ENCODE measurements at regions not wholly inside any gene's neighbourhood (a gene's known extent, or its start where the extent isn't known, plus 50 kb on each side); places are given as distances from the start of the nearest gene placed in this dataset.

DNA sequence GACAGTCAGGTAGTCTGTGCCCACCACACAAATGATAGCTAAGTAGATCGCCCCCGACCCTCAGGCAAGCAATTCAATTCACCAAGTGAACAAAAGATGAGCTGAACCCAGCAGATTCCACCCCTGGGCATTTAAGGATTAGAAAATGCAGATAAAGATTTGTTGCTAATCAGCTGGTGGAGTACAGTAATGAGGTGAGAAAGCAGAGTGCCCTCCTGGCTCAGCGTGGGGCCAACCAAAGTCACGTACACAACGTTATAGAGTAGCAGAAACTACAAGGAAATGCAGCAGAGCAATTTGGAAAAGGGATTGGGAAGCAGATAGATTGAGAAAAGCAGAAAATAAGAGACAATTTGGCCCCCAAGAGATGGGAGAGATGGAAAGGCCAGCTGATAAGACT lies 91.2 kb downstream of the SOX9 start:
- DNase-seq, result no peak

DNA sequence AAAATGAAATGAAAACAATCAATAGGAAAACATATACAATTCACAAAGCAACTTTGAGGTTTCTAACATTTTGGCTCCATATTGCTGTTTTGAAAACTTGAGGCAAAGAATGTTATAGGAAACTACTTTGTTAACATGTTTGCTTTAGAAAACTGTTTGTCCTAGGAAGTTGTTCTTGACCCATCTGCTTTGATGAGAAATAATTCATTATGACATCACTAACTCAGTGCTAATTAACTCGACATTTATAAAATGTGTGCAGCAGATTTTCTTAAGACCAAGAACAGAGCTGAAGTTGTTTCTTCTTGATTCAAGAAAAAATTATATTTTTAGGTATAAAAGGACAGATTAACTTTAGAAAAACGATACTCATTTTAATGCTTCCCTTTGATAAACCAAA lies 94.7 kb downstream of the SOX9 start:
- no peak for DNase-seq

DNA sequence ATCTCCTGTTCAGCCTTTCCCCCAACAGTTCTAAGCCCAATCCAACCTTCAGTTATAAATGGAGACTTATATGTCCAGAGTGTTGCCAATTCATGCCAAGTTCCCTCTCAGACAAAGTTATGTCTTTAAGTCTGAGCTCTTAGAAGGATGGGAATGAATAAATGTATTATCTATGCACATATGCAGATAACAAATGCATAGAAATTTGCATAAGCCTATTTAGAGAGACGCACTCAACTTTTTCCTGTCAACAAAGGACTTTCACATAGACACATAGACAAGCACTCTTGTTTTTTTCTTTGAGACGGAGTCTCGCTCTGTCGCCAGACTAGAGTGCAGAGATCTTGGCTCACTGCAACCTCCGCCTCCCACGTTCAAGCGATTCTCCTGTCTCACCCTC lies 95.1 kb downstream of the SOX9 start:
- DNase-seq, result no peak

DNA sequence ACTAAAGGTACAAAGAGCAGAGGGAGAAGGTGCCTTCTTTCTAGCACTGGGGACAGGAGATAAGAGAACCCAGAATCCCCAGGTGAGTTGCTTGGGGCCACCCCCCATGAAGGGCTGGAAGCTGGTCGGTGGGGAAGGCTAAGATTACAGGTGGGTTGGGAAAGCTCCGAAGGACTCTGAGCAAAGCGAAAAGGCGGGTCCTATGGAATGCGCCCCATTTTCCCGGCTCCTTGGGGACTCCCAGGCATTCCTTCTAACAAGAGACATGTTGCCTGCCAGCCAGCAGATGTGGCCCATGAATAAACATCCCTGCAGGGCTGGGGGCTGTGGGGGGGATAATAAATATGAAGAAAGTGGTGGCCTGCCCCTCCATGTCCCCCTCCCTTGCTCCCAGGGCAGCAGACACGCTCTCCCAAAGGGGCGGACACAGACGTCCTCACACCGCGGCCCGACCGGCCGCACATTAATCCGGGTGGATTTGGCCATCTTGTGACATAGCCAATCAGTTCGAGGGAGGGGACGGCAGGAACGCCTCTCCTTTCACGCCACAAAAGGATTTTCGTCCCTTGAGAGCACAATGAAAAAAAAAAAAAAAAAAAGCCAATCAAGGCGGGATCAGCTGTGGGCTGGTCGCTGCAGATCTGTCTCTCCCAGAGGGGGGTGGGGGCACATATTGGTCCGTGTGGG lies 98.5 kb downstream of the SOX9 start:
- DNase-seq, result no peak

DNA sequence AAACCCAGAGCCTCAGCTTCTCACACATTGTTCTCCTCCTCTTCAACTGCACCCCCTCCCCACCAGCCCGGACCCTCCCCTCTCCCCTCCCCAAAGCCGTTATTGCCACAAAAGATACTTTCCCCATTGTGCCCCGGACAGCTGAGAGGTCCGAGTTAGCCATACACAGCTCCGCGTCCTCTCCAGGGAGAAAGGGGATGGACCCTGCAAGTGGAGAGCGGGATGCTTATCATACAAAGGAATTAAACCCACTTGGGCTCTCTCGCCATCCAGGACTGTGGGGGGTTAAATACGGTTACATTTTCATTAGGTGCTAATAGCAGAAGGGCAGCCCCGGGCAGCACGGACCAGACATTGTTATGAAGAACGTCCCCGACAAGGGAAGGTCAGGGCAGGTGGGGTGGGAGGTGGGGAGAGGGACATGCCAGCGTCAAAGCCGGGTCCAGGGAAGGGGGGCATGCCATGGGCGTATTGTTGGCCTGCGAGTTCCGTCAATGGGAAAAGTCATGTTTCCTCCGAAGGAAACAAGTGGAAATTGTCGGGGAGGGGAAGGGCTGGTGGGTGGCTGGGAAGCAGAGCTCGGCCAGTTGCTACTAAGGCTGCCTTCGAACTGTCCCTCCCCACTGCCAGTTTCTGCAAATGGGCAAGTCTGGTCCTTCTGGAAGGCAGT lies 99.1 kb downstream of the SOX9 start:
- DNase-seq, result no peak

DNA sequence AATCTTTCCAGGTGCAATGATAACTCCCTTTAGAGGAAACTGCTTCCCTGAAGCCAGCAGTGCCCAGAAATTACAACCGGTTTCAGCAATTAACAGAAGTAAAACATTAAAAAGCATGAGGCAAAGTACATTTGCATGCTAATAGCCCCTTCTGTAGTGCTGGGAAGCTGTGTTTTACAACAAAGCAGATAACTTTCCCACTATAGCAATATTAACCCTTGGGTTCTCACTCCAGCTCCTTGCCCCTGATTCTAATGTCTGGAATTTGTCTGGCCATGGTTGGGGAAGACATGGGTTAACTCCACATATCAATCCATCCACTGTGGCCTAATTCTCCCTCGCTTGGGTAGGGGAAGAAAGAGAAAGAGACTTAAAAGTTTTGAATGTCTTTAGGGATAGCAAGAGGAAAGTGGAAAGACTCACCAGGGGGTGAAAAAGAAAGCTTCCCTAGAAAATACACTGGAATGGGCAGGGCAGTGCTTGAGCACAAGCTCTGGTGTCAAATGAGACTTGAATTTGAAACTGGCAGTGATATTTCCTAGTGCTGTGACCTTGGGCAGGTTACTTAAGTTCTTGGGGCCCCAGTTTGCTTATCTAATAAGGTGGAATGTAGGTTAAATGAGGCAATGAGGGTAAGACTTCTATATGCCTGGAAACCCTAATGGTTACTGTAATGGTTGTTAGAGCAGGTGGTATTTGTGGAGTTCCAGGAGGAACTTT lies 102.0 kb downstream of the SOX9 start:
- DNase-seq, result no peak

DNA sequence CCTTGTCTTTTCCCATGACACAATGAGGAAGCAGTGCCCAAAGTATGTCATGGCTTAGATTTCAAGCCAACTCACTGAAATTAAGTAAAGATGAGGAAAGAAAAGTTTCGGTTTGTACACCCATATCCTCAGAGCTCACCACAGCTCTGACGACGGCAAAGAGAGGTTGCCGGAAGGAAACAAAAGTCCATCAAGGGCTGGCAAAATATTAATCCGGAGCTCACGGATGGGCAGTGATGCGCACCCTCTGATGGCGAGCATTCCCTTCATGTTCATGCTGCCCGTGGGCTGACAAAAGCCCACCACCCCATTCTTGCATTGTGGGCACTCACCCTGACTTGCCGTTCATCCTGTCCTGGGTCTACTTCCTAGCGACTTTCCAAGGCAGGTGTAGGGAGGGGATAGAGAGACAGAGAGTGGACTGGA lies 103.1 kb downstream of the SOX9 start:
- DNase-seq, result no peak

DNA sequence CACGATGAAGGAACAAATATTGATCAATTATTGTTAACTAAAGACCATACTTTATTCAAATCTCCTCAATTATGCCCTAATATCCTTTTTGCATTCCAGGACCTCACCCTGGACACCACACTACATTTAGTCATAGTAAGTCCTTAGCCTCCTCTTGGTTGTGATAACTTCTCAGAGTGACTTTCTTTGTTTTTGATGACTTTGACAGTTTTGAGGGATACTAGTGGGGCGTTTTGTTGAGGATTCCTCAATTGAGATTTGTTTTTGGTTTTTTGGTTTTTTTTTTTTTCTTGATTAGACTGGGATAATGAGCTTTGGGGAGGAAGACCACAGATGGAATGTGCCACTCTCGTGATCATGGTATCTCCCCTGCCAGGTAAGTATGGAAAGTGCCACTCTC lies 105.5 kb downstream of the SOX9 start:
- no peak for DNase-seq

DNA sequence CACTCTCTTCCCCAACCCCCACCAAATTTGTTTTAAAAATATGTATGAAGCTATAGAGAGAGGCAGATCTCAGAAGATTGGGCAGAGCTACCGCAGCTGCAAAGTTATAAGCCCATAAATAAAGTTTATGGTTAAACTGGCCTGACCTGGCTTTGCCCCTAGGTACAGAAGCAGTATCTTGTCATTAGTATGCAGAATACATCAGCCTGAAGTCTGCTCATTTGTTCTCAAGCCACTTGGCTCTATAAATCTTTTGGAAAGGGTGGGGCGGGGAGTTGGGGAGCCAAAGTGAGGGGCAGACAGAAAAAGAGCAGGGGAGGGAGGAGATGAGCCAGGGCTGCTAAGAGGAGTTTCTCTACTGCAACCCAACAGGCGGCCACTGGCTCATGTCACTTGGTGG lies 113.2 kb downstream of the SOX9 start:
- no peak for DNase-seq

DNA sequence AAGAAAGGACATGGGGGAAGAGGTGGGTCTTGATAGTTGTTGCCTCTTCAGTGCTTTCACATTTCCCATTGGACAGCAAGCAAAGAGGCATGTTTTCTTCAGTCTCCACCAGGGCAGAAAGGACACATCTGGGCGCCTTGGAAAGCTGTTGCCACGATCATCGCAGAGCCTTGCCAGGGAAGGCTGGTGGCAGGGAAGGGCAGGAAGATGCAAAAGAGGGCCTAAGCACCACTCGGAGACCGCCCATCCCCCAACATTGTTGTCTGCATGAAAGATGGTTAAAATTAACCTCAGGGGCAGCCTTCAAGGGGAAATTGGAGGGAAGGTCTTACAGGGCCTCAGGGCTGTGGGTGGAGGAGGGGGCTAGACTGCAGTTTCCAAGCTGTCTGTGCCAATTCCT lies 114.2 kb downstream of the SOX9 start:
- no peak for DNase-seq

DNA sequence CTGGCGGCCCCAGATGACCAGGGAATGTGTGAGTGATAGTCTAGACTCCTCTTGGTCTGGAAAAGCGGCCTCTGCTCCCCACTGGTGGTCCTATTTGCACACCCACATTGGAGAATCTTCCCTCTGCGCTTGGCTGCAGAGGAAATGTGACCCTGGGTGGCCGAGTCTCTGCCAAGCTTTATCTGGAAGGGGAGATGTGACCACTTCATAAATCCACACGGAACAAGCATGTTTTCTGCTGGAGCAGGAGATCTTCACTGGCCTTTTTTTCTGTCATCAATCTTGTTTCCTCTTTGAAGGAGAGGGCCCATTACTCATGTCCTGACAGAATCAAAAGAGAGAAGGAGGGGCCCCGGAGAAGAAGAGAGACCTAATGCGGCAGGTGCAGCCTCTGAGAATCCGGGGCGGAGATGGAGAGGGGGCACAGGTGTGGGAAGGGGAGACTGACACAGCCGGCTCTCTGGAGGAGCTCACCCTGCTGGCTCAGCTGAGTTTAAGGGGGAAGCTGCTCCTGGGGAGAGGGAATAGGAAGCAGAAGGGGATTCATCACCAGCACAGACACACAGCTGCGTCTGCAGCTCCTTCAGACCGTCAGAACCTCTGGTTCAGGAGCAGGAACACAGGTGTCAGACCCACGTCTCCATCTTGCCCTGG lies 116.3 kb downstream of the SOX9 start:
- no peak for DNase-seq

DNA sequence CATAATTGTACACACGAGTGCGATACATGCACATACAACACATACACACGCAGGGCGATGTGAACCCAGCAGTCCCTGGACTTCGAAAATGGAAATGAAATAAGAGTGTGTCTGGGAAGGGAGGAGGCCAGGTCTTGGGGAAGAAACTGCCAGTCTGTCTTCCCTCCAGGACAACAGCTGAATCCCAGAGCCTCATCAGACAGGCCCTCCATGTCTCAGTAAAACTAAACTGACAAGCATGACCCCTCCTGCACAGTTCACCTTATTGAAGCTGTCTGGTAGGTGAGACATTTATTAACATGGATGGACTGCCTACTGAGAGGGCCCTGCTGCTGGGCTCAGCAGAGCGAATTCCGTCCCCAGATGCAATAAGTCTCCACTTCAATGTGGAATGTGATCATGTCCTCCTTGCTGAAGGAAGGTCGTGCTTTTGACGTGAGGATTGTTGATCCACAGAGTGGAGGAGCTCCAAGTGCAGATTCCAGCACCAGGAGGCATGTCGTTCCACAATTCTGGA lies 117.4 kb downstream of the SOX9 start:
- no peak for DNase-seq

DNA sequence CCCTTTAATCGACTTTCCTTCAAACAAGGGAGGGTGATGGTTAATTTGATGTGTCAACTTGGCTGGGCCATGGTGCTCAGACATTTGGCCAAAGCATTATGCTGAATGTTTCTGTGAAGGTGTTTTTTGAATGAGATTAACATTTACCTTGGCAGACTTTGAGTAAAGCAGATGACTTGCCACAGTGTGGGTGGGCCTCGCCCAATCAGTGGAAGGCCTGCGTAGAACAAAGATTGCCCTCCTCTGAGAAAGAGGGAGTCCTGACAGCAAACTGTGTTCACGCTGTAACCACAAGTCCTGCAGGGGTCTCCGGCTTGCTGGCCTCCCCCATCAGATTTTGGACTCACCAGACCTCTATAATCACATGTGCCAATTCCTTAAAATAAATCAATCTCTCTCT lies 118.7 kb downstream of the SOX9 start:
- no peak for DNase-seq

DNA sequence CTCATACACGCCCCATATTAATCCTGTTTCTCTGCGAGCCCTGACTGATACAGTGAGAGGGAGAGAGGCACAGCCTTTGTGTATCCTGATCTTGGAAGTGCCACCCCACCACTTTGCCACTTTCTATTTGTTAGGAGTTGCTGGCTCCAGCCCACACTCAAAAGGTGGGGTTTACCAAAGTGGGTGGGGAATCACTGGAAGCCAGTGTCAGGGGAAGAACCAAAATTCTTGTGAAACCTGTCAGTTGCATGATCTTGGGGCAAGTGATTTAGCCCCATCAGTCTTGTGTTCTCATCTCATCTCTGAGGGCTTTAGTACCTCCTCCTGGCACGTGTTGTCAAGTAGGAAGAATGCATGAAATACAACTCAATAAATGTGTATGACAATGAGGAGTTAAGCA lies 119.5 kb downstream of the SOX9 start:
- DNase-seq, result no peak

DNA sequence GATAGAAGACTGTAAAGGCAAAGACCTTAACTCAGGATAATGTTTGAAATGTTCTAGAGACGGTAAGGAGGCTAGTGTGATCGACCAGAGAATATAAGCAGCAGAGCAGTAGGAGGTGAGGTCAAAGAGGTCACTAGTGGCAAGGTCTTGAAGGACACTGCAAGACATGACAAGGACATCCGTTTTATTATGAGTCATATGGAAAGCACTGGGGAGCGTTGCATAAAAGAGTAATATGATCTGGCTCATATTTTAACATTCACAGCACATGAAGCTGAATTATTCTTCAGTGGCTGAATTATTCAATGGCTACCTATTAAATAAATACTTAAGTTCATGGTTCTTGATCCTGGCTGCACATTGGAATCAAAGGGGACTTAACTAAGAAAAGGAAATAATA lies 123.7 kb downstream of the SOX9 start:
- DNase-seq, result no peak

DNA sequence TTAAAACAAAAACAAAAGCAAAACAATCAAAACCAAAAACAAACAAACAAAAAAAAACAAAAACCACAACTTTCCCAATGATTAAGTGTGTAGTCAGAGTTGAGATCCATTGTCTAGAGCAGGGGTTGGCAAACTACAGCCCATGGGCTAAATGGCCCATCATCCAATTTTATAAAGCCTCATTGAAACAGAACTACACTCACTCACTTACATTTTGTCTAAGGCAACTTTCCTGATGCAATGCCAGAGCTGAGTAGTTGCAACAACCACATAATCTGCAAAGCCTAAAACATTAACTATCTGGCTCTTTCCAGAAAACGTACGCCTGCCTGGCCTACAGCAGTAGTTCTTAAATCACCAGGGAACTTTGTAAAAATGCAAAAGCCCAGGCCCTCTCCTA lies 124.1 kb downstream of the SOX9 start:
- no peak for DNase-seq

DNA sequence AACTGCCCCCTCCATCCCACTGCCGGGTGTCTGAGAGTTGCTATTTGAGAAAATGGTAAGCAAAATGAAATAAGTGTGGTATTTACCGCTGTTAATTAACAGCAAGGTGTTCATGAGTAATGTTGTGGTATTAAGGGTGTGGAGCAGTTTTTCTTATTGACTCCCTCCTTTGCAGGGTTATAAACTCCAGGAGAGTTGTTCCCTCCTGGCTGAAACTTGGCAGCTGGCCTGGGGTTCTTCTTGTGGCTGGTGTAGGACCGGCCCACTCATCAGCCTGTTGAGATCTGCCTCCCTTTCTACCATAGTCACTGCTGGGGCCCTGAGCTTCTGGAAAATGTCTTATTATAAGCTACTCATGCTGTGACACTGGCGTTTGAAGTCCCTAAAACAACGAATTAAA lies 128.6 kb downstream of the SOX9 start:
- DNase-seq, result no peak

DNA sequence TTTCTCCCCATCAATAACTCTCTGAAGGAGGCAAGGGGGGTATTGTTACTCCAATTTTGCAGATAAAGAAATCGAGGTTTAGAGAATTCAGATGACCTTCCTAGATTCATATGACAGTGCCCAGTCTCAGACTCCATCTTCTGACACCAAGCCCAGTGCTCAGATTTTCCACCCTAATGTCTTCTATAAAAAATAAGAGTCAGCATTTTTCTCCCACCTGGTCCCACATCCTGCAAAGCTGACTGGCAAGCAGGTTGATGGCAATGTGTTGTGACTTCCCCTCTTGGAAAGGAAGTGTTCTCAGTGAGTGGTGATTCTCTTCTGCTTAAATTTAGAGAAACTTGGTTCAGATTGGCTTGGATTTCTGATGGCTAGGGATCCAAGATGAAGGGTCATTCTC lies 129.4 kb downstream of the SOX9 start:
- no peak for DNase-seq

DNA sequence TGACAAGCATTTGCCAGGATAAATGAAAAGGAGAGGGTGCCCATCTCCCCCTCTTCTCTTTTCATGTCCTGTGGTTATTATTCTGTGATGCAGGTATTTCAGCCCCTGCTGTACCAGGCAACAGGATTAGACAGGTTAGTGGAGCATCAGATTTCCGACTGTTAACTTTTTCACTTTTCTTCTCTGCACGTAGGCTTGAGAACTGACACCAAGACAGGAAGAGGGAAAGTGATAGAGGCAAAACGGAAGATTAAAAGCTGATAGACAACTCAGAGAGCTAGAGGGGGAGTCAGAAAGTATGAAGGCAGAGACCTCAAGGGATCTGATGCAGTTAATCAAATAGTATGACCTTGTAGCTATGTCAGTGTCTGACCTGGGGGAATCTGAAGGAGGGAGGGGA lies 132.8 kb downstream of the SOX9 start:
- no peak for DNase-seq

DNA sequence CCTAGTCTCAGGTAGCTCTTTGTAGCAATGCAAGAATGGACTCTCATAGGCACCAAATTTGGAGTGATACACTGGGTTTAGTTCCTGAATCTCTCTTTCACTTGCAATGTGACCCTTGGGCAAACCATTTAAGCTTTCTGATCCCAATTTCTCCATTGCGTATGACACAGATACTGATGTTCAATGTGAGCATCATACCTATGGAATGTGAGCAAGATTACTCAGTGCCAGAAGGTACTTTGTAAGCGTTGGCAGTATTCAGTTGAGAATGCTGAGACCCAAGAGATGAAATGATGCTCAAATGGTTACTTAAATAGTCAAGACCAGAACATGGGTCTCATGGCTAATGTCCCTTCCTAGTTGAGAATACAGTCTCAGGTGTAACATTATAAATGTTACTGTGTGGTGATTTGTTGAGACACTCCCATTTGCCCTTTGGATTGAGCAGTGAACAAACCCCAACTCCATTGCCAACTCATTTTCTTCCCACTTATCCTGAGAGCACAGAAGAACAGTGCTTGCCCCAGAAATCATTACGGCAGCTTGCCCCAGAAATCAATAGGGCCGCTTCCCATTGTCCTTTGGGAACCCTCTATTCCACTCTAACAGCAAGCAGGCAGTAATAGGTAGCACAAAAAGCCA lies 134.1 kb downstream of the SOX9 start:
- no peak for DNase-seq

DNA sequence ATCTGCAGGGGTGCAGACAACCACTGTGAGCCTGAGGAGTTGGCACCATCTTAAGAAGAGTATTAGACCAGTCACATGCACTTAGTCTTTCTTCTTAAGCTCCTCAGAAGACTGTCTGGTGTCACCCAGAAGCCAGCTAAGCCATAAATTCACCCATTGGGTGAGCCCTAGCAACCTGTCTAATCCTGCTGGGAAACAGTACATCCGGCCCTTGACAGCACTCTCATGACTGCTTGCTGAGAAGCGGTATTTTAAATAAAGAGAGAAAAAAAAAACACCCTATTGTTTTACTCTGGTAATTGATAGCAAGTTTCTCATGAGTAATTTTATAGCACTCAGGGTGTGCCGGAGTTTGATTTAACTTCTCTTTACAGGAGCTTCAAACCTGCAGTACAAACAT lies 134.7 kb downstream of the SOX9 start:
- no peak for DNase-seq

DNA sequence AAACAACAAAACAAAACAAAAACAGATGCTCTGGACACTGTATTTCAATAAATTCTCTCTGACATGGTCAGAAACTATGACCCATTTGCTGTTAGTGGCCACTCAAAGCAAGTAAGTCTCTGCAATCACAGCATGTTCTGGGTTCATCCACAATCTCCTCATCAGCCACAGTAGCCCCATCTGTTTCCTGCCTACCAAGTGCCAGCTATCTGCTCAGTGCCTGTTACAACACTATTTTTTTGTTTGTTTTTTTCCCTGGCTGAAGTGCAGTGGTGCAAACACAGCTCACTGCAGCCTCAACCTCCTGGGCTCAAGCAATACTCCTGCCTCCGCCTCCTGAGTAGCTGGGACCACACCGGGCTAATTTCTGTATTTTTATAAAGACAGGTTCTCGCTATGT lies 137.9 kb downstream of the SOX9 start:
- no peak for DNase-seq

DNA sequence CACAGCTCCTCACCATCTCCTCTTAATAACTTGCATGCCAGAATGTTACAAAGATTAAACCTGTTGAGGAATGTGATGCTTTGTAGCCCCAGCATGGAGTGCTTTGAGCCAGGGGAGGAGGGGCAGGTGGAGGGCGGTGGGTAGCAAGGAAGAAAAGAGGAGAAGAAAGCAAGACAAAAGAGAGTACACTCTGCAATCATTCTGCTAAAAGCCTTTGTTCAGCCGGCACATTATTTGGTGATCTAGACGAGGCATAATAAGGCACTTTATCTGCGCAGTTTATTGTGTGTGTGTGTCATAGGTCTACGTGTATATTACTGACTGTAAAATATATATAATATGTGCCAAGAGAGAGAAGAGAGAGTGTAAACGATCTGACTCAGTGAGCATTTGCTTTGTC lies 139.1 kb downstream of the SOX9 start:
- no peak for DNase-seq

Data from kidney glomerular epithelial cell (primary cell).